Naive thymus-derived CD4-positive, alpha-beta T cell (primary cell): ENCODE measurements at regions not wholly inside any gene's neighbourhood (a gene's known extent, or its start where the extent isn't known, plus 50 kb on each side); places are given as distances from the start of the nearest gene placed in this dataset.

Experiments used
- ATAC-seq: fragments of 150-1000 bp; cut with Tn5 transposase; 2 replicates; pipeline ENCODE4 v1.10.0; 2021; ENCODE audit warnings: mild to moderate bottlenecking, moderate library complexity
- CTCF ChIA-PET: fragments of 350-600 bp; sonication (Branson Sonifier 250); formaldehyde crosslinking; loops from one replicate; lab custom pipeline; 2021; ENCODE audit warnings: antibody characterized with exemption; lab: Charles Lee
- POLR2A ChIA-PET: fragments of 350-600 bp; sonication (Branson Sonifier 250); formaldehyde crosslinking; loops from one replicate; lab custom pipeline; 2021; ENCODE audit warnings: antibody characterized with exemption, inconsistent platforms; lab: Charles Lee
- DNase-seq, 9 donors: peaks; one replicate each; pipeline versions ENCODE4 v3.0.0 to v3.0.0-alpha.2; 2020 to 2022; ENCODE audit warnings: mixed read lengths in 1 of 9
- H3K27ac ChIP-seq: one replicate; pipeline ENCODE4 v1.7.0; 2013; ENCODE audit warnings: mild to moderate bottlenecking, low read depth, low read length, moderate library complexity
- H3K27me3 ChIP-seq, 2 donors: one replicate each; pipeline ENCODE4 v1.7.0; 2013; ENCODE audit warnings: low read length in 2 of 2, mild to moderate bottlenecking in 2 of 2, moderate library complexity in 2 of 2; ENCODE audit not compliant: control insufficient read depth in 2 of 2, insufficient read depth in 2 of 2
- H3K36me3 ChIP-seq, 3 experiments: 1 replicate in 2 of 3; 2 replicates in 1 of 3; pipeline ENCODE4 v1.7.0; 2013; ENCODE audit warnings: low read length in 3 of 3, mild to moderate bottlenecking in 3 of 3, moderate library complexity in 1 of 3; ENCODE audit not compliant: insufficient read depth in 3 of 3, control insufficient read depth in 2 of 3
- H3K4me1 ChIP-seq, 2 donors: one replicate each; pipeline ENCODE4 v1.7.0; 2013; ENCODE audit warnings: low read length in 2 of 2, mild to moderate bottlenecking in 2 of 2, moderate library complexity in 1 of 2; ENCODE audit not compliant: control insufficient read depth in 2 of 2, insufficient read depth in 2 of 2
- H3K4me3 ChIP-seq: 2 replicates; pipeline ENCODE4 v1.7.0; 2013; ENCODE audit warnings: mild to moderate bottlenecking, low read length
- H3K9me3 ChIP-seq, 3 experiments: 1 replicate in 2 of 3; 2 replicates in 1 of 3; pipeline ENCODE4 v1.7.0; 2013; ENCODE audit warnings: low read length in 3 of 3; ENCODE audit not compliant: control insufficient read depth in 2 of 3
- H3K27ac Mint-ChIP-seq, 9 donors: one replicate each; pipeline ENCODE4 v1.8.0; 2020 to 2022; ENCODE audit warnings: mixed read lengths in 9 of 9, mild to moderate bottlenecking in 8 of 9, moderate library complexity in 5 of 9, inconsistent platforms in 2 of 9
- H3K27me3 Mint-ChIP-seq, 5 donors: one replicate each; pipeline ENCODE4 v1.8.0; 2021 to 2022; ENCODE audit warnings: mixed read lengths in 5 of 5, mild to moderate bottlenecking in 1 of 5
- H3K36me3 Mint-ChIP-seq, 5 donors: one replicate each; pipeline ENCODE4 v1.8.0; 2020 to 2022; ENCODE audit warnings: mixed read lengths in 5 of 5, mild to moderate bottlenecking in 3 of 5, inconsistent platforms in 1 of 5
- H3K4me1 Mint-ChIP-seq, 7 donors: one replicate each; pipeline ENCODE4 v1.8.0; 2020 to 2022; ENCODE audit warnings: mixed read lengths in 7 of 7, mild to moderate bottlenecking in 3 of 7, inconsistent platforms in 1 of 7
- H3K4me3 Mint-ChIP-seq, 10 donors: one replicate each; pipeline ENCODE4 v1.8.0; 2020 to 2022; ENCODE audit warnings: mild to moderate bottlenecking in 10 of 10, mixed read lengths in 10 of 10, moderate library complexity in 6 of 10, inconsistent platforms in 2 of 10
- H3K9me3 Mint-ChIP-seq, 11 donors: one replicate each; pipeline ENCODE4 v1.8.0; 2020 to 2022; ENCODE audit warnings: mixed read lengths in 11 of 11, mild to moderate bottlenecking in 4 of 11, inconsistent platforms in 1 of 11, moderate library complexity in 1 of 11
- intact Hi-C, 2 donors: fragments of 100-400 bp; cut with micrococcal nuclease; formaldehyde crosslinking; loops; one replicate each; pipeline ENCODE4 v1.15.1; 2023

DNA sequence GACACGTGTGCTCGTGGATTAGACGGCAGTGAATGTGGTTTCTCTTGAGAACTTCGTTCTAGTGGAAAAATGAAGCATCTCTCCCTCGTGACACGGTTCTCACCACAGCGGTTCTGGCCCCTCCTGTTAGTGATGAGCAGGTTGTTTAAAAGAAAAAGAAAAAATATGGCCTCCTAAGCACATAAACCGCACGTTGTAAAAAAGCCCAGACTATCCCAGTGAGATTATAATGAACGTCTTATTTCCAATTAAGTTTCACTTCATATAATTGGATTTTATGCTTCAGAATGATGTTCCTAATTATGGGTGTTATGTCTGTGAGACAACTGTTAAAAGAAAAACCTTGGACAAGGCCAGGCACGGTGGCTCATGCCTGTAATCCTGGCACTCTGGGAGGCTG lies 74.5 kb upstream of the FRMD1 start:
- no peak for ATAC-seq
- Mint-ChIP-seq H3K9me3 (peaks cover 0 to 3% (median 0%) of the 10 kb centered on the region in 11 donors), H3K4me3 (no peak overlapping the region), H3K4me1 (no peaks in the 10 kb centered on the region), H3K27ac (no peak overlapping the region), H3K27me3 (peaks cover 0 to 51% (median 11%) of the 10 kb centered on the region in 5 donors), H3K36me3 (no peaks in the 10 kb centered on the region)
- Histone ChIP-seq H3K27ac (no peak overlapping the region), H3K36me3 (no peaks in the 10 kb centered on the region), H3K4me3 (no peak overlapping the region), H3K27me3 (no peaks in the 10 kb centered on the region), H3K9me3 (no peaks in the 10 kb centered on the region), H3K4me1 (no peaks in the 10 kb centered on the region)
- ChIA-PET POLR2A (no interaction called here), CTCF (no interaction called here)
- intact Hi-C loops, result no loop called here
- no peak for DNase-seq

DNA sequence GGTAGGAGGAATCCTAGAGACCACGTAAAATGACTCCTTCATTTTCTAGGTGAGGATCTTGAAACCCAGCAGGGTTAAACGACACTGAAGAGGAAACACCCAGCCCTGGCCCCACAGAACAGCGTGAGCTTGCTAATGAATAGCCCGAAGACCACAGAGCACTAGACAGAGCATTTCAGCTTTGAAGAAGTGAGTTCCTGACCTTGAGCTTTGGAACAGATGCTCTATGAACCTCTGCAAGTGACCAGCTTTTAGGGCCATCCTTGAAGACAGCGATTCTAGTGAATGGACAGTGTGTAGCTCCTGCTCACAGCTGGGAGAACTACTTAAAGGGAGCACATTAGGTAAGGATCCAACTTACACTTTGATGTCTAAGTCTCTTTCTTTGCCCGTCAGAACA lies 74.0 kb upstream of the FRMD1 start:
- Mint-ChIP-seq H3K4me3 (no peak overlapping the region), H3K9me3 (peaks cover 0 to 3% (median 0%) of the 10 kb centered on the region in 11 donors), H3K4me1 (no peaks in the 10 kb centered on the region), H3K27ac (no peak overlapping the region), H3K27me3 (peaks cover 0 to 50% (median 11%) of the 10 kb centered on the region in 5 donors), H3K36me3 (no peaks in the 10 kb centered on the region)
- no peaks in the 10 kb centered on the region for H3K9me3 ChIP-seq
- H3K4me1 ChIP-seq, result no peaks in the 10 kb centered on the region
- no peak overlapping the region for H3K27ac ChIP-seq
- ATAC-seq (no peak), DNase-seq (no peak)
- ChIA-PET CTCF (no interaction called here), POLR2A (no interaction called here)
- no peak overlapping the region for H3K4me3 ChIP-seq
- no peaks in the 10 kb centered on the region for H3K36me3 ChIP-seq
- H3K27me3 ChIP-seq, result no peaks in the 10 kb centered on the region
- intact Hi-C loops, result no loop called here

DNA sequence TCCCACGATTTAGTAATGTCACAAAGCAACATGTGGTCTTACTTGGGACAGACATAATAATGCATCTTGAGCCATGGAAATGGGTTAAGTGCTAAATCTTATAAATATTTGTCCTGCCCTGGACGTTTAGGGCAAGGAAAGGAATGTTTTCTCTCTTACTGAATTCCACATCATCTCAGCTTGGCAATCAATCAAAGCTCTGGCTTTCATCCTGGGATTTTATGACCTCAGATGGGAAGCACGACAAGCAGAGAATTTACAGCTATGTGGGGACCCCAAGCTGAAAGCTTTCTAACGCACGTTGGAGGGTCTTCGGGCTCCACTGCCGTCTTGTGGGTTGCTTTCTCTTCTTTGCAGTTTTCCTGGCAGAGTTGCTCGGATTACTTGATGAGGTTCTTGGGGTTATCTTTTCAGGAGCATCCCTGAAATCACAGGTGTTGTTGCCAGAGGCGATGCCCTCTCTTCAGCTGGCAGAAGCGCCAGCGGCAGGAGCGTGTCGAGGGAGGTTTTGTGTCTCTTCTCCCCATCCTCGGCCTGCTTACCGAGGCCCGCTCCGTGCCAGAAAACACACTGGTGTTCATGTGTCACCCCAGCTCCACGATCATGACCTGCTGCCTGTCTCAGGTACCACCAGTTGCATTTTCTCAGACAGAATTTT lies 73.4 kb upstream of the FRMD1 start:
- intact Hi-C loops, result no loop called here
- no peaks in the 10 kb centered on the region for H3K36me3 Mint-ChIP-seq
- no peaks in the 10 kb centered on the region for H3K4me1 Mint-ChIP-seq
- no peak overlapping the region for H3K4me3 Mint-ChIP-seq
- no peak for ATAC-seq
- H3K27ac Mint-ChIP-seq, result no peak overlapping the region
- no peak for DNase-seq
- no peaks in the 10 kb centered on the region for H3K27me3 ChIP-seq
- H3K9me3 ChIP-seq, result no peaks in the 10 kb centered on the region
- no peaks in the 10 kb centered on the region for H3K36me3 ChIP-seq
- H3K27ac ChIP-seq, result no peak overlapping the region
- H3K9me3 Mint-ChIP-seq, result peaks cover 0 to 3% (median 0%) of the 10 kb centered on the region in 11 donors
- ChIA-PET CTCF (no interaction called here), POLR2A (no interaction called here)
- H3K4me3 ChIP-seq, result no peak overlapping the region
- no peaks in the 10 kb centered on the region for H3K4me1 ChIP-seq
- peaks cover 0 to 47% (median 11%) of the 10 kb centered on the region in 5 donors for H3K27me3 Mint-ChIP-seq

DNA sequence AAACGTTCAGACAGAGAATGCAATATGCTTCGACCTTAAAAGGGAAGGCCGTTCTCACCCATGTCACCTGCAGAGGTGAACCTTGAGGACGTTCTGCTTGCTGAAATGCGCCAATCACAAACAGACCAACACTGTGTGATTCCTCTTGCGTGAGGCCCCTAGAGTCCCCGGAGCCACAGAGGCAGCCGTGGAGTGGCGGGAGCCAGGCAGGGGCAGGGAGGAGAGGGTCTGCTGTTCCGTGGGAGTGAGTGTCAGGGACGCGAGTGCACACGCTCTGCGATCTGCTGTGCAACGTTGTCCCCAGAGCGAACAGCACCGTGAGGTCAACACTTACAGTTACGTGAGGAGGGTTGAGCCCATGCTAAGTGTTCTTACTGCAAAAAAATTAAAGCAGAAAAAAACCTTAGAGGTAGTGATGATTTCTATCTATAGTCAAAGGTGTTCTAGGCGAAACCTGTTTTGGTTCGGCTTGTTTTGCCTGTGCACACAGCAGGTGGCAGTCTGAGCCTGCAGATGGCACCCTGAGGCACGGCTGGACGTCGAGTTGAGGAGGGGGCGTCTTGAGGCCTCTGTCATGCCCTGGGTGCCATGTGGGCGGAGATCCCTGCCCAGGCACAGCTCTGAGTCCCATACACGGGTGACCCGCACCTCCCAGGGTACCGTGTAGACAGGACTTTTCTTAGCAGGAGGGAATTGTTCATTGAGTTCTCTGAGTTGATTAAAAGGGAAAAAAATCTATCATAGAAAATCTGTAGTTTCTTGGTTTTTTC lies 71.7 kb upstream of the FRMD1 start:
- Histone ChIP-seq H3K4me3 (no peak overlapping the region), H3K36me3 (no peaks in the 10 kb centered on the region), H3K27ac (no peak overlapping the region), H3K4me1 (no peaks in the 10 kb centered on the region), H3K27me3 (no peaks in the 10 kb centered on the region), H3K9me3 (no peaks in the 10 kb centered on the region)
- intact Hi-C loops, result no loop called here
- Mint-ChIP-seq H3K27me3 (peaks cover 0 to 51% (median 7%) of the 10 kb centered on the region in 5 donors), H3K36me3 (no peaks in the 10 kb centered on the region), H3K4me3 (no peak overlapping the region), H3K9me3 (peaks cover 0 to 3% (median 0%) of the 10 kb centered on the region in 11 donors), H3K27ac (no peak overlapping the region), H3K4me1 (no peaks in the 10 kb centered on the region)
- CTCF ChIA-PET, result no interaction called here
- POLR2A ChIA-PET, result no interaction called here
- DNase-seq, result no peak
- ATAC-seq, result no peak

DNA sequence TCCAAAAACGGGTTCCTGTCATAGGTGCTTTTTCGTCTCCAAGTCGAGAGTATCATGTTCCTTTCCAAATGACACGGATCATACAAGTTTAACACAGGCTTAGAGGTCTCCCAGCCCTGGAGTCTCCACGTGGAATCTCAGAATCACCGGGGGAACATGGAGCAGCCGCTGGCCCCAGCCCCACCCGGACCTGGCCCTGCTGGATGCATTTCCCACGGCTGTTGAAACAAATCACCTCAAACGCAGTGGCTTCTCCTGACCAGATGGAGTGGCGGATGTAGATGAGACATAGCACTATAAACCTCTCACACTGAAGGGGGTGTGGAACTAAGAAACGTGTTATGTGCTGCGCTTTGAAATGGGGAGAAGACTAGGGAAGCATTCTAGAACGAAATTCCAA lies 70.0 kb upstream of the FRMD1 start:
- POLR2A ChIA-PET, result no interaction called here
- no peaks in the 10 kb centered on the region for H3K36me3 Mint-ChIP-seq

DNA sequence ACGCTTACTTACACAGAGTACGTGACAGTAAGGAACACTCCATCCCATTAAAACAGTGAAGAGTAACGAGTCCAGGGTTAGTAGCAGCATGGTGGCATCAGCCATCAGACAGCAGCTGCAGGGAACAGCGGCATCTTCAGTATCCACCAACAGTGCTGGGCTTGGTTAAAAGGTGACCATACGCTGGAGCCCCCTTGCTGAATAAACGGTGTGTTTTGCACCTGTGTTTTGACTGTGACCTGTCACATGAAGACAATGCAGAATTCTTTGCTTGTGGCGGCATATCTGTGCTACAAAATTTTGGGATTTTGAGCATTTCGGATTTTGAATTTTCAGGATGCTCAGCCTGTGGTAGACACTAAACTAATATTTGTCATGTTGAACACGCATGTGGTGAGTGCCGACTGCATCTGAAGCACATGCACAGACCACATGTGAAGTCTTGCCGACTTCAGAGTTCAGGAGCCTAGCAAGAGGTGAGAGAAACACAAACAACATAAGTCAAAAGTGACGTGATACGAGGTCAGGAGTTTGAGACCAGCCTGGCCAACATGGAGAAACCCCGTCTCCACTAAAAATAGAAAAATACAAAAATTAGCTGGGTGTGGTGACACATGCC lies 69.3 kb upstream of the FRMD1 start:
- intact Hi-C loops, result no loop called here
- Mint-ChIP-seq H3K36me3 (no peaks in the 10 kb centered on the region), H3K4me1 (no peaks in the 10 kb centered on the region), H3K27ac (no peak overlapping the region), H3K27me3 (peaks cover 12 to 61% (median 22%) of the 10 kb centered on the region in 5 donors), H3K9me3 (peaks cover 0 to 4% (median 0%) of the 10 kb centered on the region in 11 donors), H3K4me3 (no peak overlapping the region)
- Histone ChIP-seq H3K36me3 (no peaks in the 10 kb centered on the region), H3K4me3 (no peak overlapping the region), H3K27me3 (no peaks in the 10 kb centered on the region), H3K4me1 (no peaks in the 10 kb centered on the region), H3K27ac (no peak overlapping the region), H3K9me3 (no peaks in the 10 kb centered on the region)
- ATAC-seq, result no peak
- no peak for DNase-seq
- CTCF ChIA-PET, result no interaction called here
- POLR2A ChIA-PET, result no interaction called here

More for the DNA sequence above, 70.0 kb upstream of the FRMD1 start:
- H3K9me3 ChIP-seq, result no peaks in the 10 kb centered on the region
- intact Hi-C loops, result no loop called here
- Mint-ChIP-seq H3K9me3 (peaks cover 0 to 2% (median 0%) of the 10 kb centered on the region in 11 donors), H3K4me1 (no peaks in the 10 kb centered on the region), H3K27me3 (peaks cover 9 to 56% (median 17%) of the 10 kb centered on the region in 5 donors), H3K27ac (no peak overlapping the region), H3K4me3 (no peak overlapping the region)
- DNase-seq (no peak), ATAC-seq (no peak)
- CTCF ChIA-PET, result no interaction called here
- no peak overlapping the region for H3K4me3 ChIP-seq
- H3K27ac ChIP-seq, result no peak overlapping the region
- no peaks in the 10 kb centered on the region for H3K4me1 ChIP-seq
- H3K36me3 ChIP-seq, result no peaks in the 10 kb centered on the region
- H3K27me3 ChIP-seq, result no peaks in the 10 kb centered on the region
